K562 (cell line): ENCODE measurements at regions not wholly inside any gene's neighbourhood (a gene's known extent, or its start where the extent isn't known, plus 50 kb on each side); places are given as distances from the start of the nearest gene placed in this dataset.

Experiments
- ATAC-seq: fragments of 200-7000 bp; cut with Tn5 transposase; 3 replicates; pipeline ENCODE4 v1.9.1; 2020; ENCODE audit warnings: moderate library complexity
- BruUV-seq: library from RNA; stranded (reverse); fragments of 400-500 nt; replicated peaks from 2 replicates; lab custom pipeline; 2021; lab: Mats Ljungman, UMichigan
- CTCF ChIA-PET: fragments of 300-600 bp; formaldehyde crosslinking; extraction: SDS; loops from one replicate; lab custom pipeline; 2021; ENCODE audit warnings: low intra/inter-chr PET ratio; lab: Yijun Ruan, JAX
- POLR2A ChIA-PET: fragments of 300-600, 350-650 bp; sonication (Branson Sonifier 250); formaldehyde crosslinking; extraction: SDS; loops from one replicate; lab custom pipeline; 2021; ENCODE audit warnings: antibody characterized with exemption, inconsistent platforms; lab: Yijun Ruan, JAX
- DNase-seq, 4 experiments: peaks; one replicate each; pipeline versions ENCODE4 v3.0.0 to v3.0.0-alpha.2; 2011 to 2018; ENCODE audit warnings: low spot score in 3 of 4, mixed read lengths in 3 of 4; ENCODE audit errors: extremely low read depth in 1 of 4
- FAIRE-seq: peaks from 2 replicates; lab custom pipeline; 2011; peaks lifted over from hg19 to GRCh38; lab: Jason Lieb, UNC
- H2AFZ ChIP-seq: 2 replicates; pipeline ENCODE4 v1.6.0; 2011; ENCODE audit warnings: low read depth, low read length, control low read depth, inconsistent platforms
- H3K27ac ChIP-seq: fragments of 200-600 bp; 3 replicates; pipeline ENCODE4 v1.8.0; 2011; ENCODE audit warnings: low read depth, mild to moderate bottlenecking, control low read depth, inconsistent platforms, low read length, moderate library complexity, mixed read lengths; ENCODE audit errors: extremely low read depth
- H3K27me3 ChIP-seq, 2 experiments: fragments of 300-600 bp in 1 of 2; 2 replicates in 1 of 2; 3 replicates in 1 of 2; pipeline versions ENCODE4 v1.6.0 to v1.8.0; 2011; ENCODE audit warnings: inconsistent platforms in 2 of 2, low read length in 2 of 2, mild to moderate bottlenecking in 1 of 2, mixed read lengths in 1 of 2, moderate library complexity in 1 of 2; ENCODE audit not compliant: control insufficient read depth in 2 of 2, insufficient read depth in 2 of 2
- H3K36me3 ChIP-seq: fragments of 300-600 bp; 3 replicates; pipeline ENCODE4 v1.8.0; 2011; ENCODE audit warnings: mild to moderate bottlenecking, low read length, inconsistent platforms; ENCODE audit not compliant: control insufficient read depth, insufficient read depth
- H3K4me1 ChIP-seq, 2 experiments: fragments of 200-600 bp in 1 of 2; replicated peaks in 1 of 2; 2 replicates in 1 of 2; 3 replicates in 1 of 2; pipeline versions ENCODE4 v1.5.1 to v1.8.0; 2011; ENCODE audit warnings: inconsistent platforms in 2 of 2, low read length in 2 of 2, mild to moderate bottlenecking in 1 of 2, mixed read lengths in 1 of 2, moderate library complexity in 1 of 2; ENCODE audit not compliant: control insufficient read depth in 2 of 2, insufficient read depth in 2 of 2
- H3K4me2 ChIP-seq: 2 replicates; pipeline ENCODE4 v1.6.1; 2011; ENCODE audit warnings: low read length, control low read depth, inconsistent platforms, mixed read lengths; ENCODE audit not compliant: insufficient read depth
- H3K4me3 ChIP-seq: fragments of 200-600 bp; sonication (generic), shearing (Covaris generic); 2 replicates; pipeline ENCODE4 v1.5.1; 2016; ENCODE audit warnings: control low read depth, inconsistent platforms
- H3K79me2 ChIP-seq: fragments of 200-600 bp; 3 replicates; pipeline ENCODE4 v1.8.0; 2011; ENCODE audit warnings: low read length, inconsistent platforms; ENCODE audit not compliant: control insufficient read depth, insufficient read depth
- H3K9ac ChIP-seq, 2 experiments: 2 replicates each; pipeline versions ENCODE4 v1.6.0 to v1.6.1; 2011; ENCODE audit warnings: low read depth in 2 of 2, low read length in 2 of 2, control low read depth in 1 of 2, inconsistent platforms in 1 of 2, mild to moderate bottlenecking in 1 of 2, mixed read lengths in 1 of 2; ENCODE audit not compliant: insufficient read depth in 1 of 2
- H3K9me1 ChIP-seq: one replicate; pipeline ENCODE4 v1.6.0; 2011; ENCODE audit warnings: inconsistent platforms, mild to moderate bottlenecking, low read length, moderate library complexity; ENCODE audit not compliant: control insufficient read depth, insufficient read depth
- H3K9me3 ChIP-seq: replicated peaks from 2 replicates; pipeline ENCODE4 v1.5.1; 2011; ENCODE audit warnings: low read depth, low read length, inconsistent platforms; ENCODE audit not compliant: control insufficient read depth, insufficient read depth
- H4K20me1 ChIP-seq: replicated peaks from 2 replicates; pipeline ENCODE4 v1.6.1; 2011; ENCODE audit warnings: low read length, inconsistent platforms, mixed read lengths; ENCODE audit not compliant: control insufficient read depth, insufficient read depth
- COPS2 ChIP-seq: fragments of 450-650 bp; conservative IDR thresholded peaks from 2 replicates; pipeline ENCODE4 v1.6.1; 2016; ENCODE audit warnings: mild to moderate bottlenecking, moderate library complexity
- ESRRB ChIP-seq: fragments of 250-450 bp; sonication (Bioruptor Pico); IDR thresholded peaks from 2 replicates; pipeline ENCODE4 v1.5.0; 2020; ENCODE audit warnings: mild to moderate bottlenecking, moderate library complexity, borderline replicate concordance
- ETV1 ChIP-seq: fragments of 450-650 bp; conservative IDR thresholded peaks from 2 replicates; pipeline ENCODE4 v1.6.1; 2016; ENCODE audit warnings: missing genetic modification characterization, control low read depth, low read depth, missing compliant biosample characterization
- FUS ChIP-seq: fragments of 200-400 bp; formaldehyde crosslinking; optimal IDR thresholded peaks from 2 replicates; pipeline ENCODE3; 2017; ENCODE audit warnings: low read depth, low read length
- GABPA ChIP-seq: fragments of 200-800 bp; sonication (Bioruptor generic); conservative IDR thresholded peaks from 2 replicates; pipeline ENCODE4 v1.6.1; 2016; ENCODE audit warnings: low read depth, missing genetic modification characterization, missing compliant biosample characterization
- HSF4 ChIP-seq: fragments of 250-450 bp; sonication (Bioruptor Pico); IDR thresholded peaks from 2 replicates; pipeline ENCODE4 v2.1.2; 2022; ENCODE audit warnings: mild to moderate bottlenecking, moderate library complexity, borderline replicate concordance
- L3MBTL2 ChIP-seq: fragments of 450-650 bp; IDR thresholded peaks from 2 replicates; pipeline ENCODE4 v1.6.1; 2016; ENCODE audit warnings: mild to moderate bottlenecking, moderate library complexity
- MBD2 ChIP-seq: sonication (generic); IDR thresholded peaks from 2 replicates; pipeline ENCODE4 v1.6.1; 2016; ENCODE audit warnings: low read depth, borderline replicate concordance
- NFRKB ChIP-seq: fragments of 450-650 bp; IDR thresholded peaks from 2 replicates; pipeline ENCODE4 v1.6.1; 2016; ENCODE audit warnings: low read depth
- POLR2AphosphoS2 ChIP-seq: IDR thresholded peaks from 2 replicates; pipeline ENCODE4 v1.6.1; 2012; ENCODE audit warnings: low read length, improper control_type of control experiment
- RBM22 ChIP-seq: fragments of 200-400 bp; formaldehyde crosslinking; IDR thresholded peaks from 2 replicates; pipeline ENCODE4 v1.6.1; 2018; ENCODE audit warnings: low read length, low read depth; ENCODE audit not compliant: poor library complexity, severe bottlenecking
- SMARCE1 ChIP-seq: fragments of 450-650 bp; IDR thresholded peaks from 2 replicates; pipeline ENCODE4 v1.7.1; 2016; ENCODE audit warnings: mild to moderate bottlenecking
- STAG1 ChIP-seq: sonication (generic); formaldehyde crosslinking; IDR thresholded peaks from 2 replicates; pipeline ENCODE4 v1.5.0; 2020; ENCODE audit warnings: missing genetic modification reagents, borderline replicate concordance
- U2AF1 ChIP-seq: fragments of 200-400 bp; formaldehyde crosslinking; optimal IDR thresholded peaks from 2 replicates; pipeline ENCODE3; 2017; ENCODE audit warnings: mild to moderate bottlenecking, low read depth, low read length, moderate library complexity
- ZNF140 ChIP-seq: fragments of 250-450 bp; sonication (Bioruptor Pico); IDR thresholded peaks from 2 replicates; pipeline ENCODE4 v1.8.0; 2021; ENCODE audit warnings: moderate library complexity, mild to moderate bottlenecking, inconsistent platforms
- ZNF184 ChIP-seq: sonication (generic); formaldehyde crosslinking; IDR thresholded peaks from 2 replicates; pipeline ENCODE4 v1.5.0; 2020; ENCODE audit warnings: missing genetic modification reagents
- ZNF589 ChIP-seq: fragments of 200-800 bp; sonication (Bioruptor generic); IDR thresholded peaks from 2 replicates; pipeline ENCODE4 v1.6.1; 2016; ENCODE audit warnings: low read depth, missing genetic modification characterization, missing compliant biosample characterization
- WGBS: fragments of 100-300 bp; shearing (Covaris generic); methylation state at CpG from one replicate; pipeline ENCODE4 v1.1.6; 2016; ENCODE audit warnings: low coverage, mixed read lengths; ENCODE audit not compliant: insufficient coverage; ENCODE audit errors: missing lambda C conversion rate; 5-methylcytosine and 5-hydroxymethylcytosine counted together
- in situ Hi-C: fragments of 300-500 bp; cut with MboI; formaldehyde crosslinking; loops from 4 replicates; pipeline ENCODE4 v1.15.0; 2018; ENCODE audit warnings: inconsistent platforms, mixed read lengths
- intact Hi-C: fragments of 100-400 bp; cut with micrococcal nuclease; formaldehyde crosslinking; loops from 2 replicates; pipeline ENCODE4 v1.14.2; 2022
- TF ChIP-seq, protein P1 (sequence below), 3 experiments: IDR thresholded peaks in 2 of 3; conservative IDR thresholded peaks in 1 of 3; 2 replicates each; pipeline ENCODE4 v1.5.1; 2011 to 2012; ENCODE audit warnings: low read length in 3 of 3, mild to moderate bottlenecking in 3 of 3, control low read depth in 2 of 3, improper control_type of control experiment in 1 of 3, inconsistent platforms in 1 of 3, low read depth in 1 of 3, mixed read lengths in 1 of 3, moderate library complexity in 1 of 3; ENCODE audit not compliant: insufficient read depth in 2 of 3
- TF ChIP-seq, protein P2 (sequence below): fragments of 450-650 bp; conservative IDR thresholded peaks from 2 replicates; pipeline ENCODE4 v1.6.1; 2016; ENCODE audit warnings: missing genetic modification characterization, low read depth, mild to moderate bottlenecking, control low read depth, missing compliant biosample characterization

DNA sequence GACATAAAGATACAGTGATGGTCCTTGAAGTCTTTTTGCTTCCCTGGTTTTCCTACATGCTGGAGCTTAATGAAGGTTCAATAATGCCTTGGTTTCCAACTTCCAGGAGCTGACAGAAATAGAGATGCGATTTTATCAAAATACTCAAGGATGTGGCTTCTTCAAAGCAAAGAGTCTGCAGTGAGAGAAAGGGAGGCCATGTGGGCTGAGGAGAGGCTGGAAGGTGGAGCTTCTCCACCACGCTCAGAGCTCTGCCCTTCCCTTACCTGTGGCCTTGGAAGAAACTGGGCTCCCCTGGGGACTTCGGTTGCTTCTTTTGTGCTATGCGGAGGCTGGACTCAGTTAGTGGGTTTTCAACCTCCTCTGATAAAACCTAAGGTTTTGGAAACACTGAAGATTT is 175.0 kb upstream of the APCDD1 start:
- BruUV-seq, result no TSS peak
- no peaks in the 10 kb centered on the region for H3K9me3 ChIP-seq
- TF ChIP-seq COPS2, result no peak
- TF ChIP-seq, protein P1, sequence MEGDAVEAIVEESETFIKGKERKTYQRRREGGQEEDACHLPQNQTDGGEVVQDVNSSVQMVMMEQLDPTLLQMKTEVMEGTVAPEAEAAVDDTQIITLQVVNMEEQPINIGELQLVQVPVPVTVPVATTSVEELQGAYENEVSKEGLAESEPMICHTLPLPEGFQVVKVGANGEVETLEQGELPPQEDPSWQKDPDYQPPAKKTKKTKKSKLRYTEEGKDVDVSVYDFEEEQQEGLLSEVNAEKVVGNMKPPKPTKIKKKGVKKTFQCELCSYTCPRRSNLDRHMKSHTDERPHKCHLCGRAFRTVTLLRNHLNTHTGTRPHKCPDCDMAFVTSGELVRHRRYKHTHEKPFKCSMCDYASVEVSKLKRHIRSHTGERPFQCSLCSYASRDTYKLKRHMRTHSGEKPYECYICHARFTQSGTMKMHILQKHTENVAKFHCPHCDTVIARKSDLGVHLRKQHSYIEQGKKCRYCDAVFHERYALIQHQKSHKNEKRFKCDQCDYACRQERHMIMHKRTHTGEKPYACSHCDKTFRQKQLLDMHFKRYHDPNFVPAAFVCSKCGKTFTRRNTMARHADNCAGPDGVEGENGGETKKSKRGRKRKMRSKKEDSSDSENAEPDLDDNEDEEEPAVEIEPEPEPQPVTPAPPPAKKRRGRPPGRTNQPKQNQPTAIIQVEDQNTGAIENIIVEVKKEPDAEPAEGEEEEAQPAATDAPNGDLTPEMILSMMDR (IDR thresholded peaks at IDR 0.05 in 2 of 3, conservative IDR thresholded peaks at IDR 0.05 in 1 of 3; ENCODE audit: insufficient read depth in 2 of 3, low read depth in 1 of 3, low read length in 3 of 3), result no peak
- no peak for TF ChIP-seq SMARCE1
- TF ChIP-seq ZNF589, result no peak
- TF ChIP-seq STAG1, result no peak
- TF ChIP-seq L3MBTL2, result no peak
- no peak for TF ChIP-seq MBD2
- TF ChIP-seq, protein P2, sequence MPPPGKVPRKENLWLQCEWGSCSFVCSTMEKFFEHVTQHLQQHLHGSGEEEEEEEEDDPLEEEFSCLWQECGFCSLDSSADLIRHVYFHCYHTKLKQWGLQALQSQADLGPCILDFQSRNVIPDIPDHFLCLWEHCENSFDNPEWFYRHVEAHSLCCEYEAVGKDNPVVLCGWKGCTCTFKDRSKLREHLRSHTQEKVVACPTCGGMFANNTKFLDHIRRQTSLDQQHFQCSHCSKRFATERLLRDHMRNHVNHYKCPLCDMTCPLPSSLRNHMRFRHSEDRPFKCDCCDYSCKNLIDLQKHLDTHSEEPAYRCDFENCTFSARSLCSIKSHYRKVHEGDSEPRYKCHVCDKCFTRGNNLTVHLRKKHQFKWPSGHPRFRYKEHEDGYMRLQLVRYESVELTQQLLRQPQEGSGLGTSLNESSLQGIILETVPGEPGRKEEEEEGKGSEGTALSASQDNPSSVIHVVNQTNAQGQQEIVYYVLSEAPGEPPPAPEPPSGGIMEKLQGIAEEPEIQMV, result no peak
- no peak for TF ChIP-seq NFRKB
- TF ChIP-seq GABPA (tag), result no peak
- no peak for TF ChIP-seq FUS
- no peak for TF ChIP-seq ZNF184
- no peak for TF ChIP-seq RBM22
- no peak for TF ChIP-seq ETV1 (tag)
- TF ChIP-seq ESRRB (CRISPR knock-in tag), result no peak
- TF ChIP-seq HSF4, result no peak
- TF ChIP-seq POLR2AphosphoS2, result no peak
- TF ChIP-seq U2AF1, result no peak
- no peak for TF ChIP-seq ZNF140 (CRISPR knock-in tag)
- CTCF ChIA-PET, result no interaction called here
- no peaks in the 10 kb centered on the region for H3K79me2 ChIP-seq
- no peaks in the 10 kb centered on the region for H4K20me1 ChIP-seq
- in situ Hi-C loops, result no loop called here
- no peaks in the 10 kb centered on the region for H3K9me1 ChIP-seq
- POLR2A ChIA-PET, result no interaction called here
- peaks cover 6 to 7% of the 10 kb centered on the region in 2 experiments; a peak in 1 of 5 replicates for H3K27me3 ChIP-seq
- H2AFZ ChIP-seq, result no peak overlapping the region
- FAIRE-seq (no peak), ATAC-seq (no peak), DNase-seq (no peak)
- H3K4me1 ChIP-seq, result no peaks in the 10 kb centered on the region
- H3K4me2 ChIP-seq, result no peak overlapping the region
- H3K4me3 ChIP-seq, result no peak overlapping the region
- no peaks in the 10 kb centered on the region for H3K36me3 ChIP-seq
- 17% methylated on average over 4 of the region's 4 CpGs for WGBS
- no peak overlapping the region for H3K27ac ChIP-seq
- intact Hi-C loops, result no loop called here
- no peak overlapping the region for H3K9ac ChIP-seq
